HG02943 (cell line): ENCODE measurements at regions not wholly inside any gene's neighbourhood (a gene's known extent, or its start where the extent isn't known, plus 50 kb on each side); places are given as distances from the start of the nearest gene placed in this dataset.
"Not testable (repeated sequence)": the region's sequence is repeated elsewhere in the genome, so short reads cannot be mapped to it uniquely, and the experiment has no call there.

ENCODE experiments used
- ATAC-seq: cut with Tn5 transposase; IDR thresholded peaks from one replicate; pipeline ENCODE4 v1.9.1; 2021; ENCODE audit warnings: mild to moderate bottlenecking, low read depth, moderate library complexity; ENCODE audit not compliant: unreplicated experiment

DNA sequence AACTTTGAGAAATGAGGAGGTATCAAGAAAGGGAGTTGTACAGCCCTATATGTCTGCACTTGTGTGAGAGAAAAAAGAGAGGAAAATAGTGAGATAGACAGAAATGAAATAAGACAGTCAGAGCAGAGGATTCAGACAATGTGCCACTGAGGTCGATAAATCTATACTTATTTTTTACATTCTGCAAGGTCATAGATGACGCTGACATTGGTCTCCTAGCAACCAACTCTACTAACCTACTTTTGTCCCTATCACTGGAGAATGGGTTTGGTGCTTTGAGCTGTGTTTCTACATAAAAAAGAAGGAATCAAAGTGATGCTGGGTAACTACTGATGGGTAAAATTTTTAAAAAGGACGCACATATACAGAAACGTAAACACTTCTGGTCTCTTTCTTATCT lies 573.3 kb upstream of the RORB start:
- ATAC-seq, result no peak

DNA sequence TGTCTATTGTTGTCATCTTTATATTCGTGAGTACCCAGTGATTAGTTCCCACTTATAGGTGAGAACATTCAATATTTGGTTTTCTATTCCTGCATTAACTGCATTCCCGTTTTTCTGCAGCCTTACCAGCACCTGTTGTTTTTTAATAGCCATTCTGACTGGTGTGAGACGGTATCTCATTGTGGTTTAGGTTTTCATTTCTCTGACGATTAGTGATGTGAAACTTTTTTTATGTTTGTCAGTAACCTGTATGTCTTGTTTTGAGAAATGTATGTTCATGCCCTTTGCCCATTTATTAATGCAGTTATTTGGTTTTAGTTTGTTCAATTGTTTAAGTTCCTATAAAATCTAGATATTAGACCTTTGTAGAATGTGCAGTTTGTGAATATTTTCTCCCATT lies 546.0 kb upstream of the RORB start:
- ATAC-seq, result no peak

DNA sequence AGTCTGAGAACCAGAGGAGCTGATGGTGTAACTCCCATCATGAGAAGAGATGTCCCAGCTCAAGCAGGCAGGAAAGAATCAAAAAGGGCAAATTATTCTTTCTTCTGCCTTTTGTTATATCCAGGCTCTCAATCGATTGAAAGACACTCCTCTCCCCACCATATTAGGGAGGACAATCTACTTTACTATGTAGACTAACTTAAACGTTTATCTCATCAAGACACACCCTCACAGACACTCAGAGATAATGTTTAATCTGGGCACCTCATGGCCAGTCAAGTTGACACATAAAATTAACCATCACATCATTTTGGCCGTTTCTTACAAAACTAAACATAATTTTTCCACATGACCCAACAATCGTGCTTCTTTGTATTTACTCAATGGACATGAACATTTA lies 534.3 kb upstream of the RORB start:
- ATAC-seq, result no peak

DNA sequence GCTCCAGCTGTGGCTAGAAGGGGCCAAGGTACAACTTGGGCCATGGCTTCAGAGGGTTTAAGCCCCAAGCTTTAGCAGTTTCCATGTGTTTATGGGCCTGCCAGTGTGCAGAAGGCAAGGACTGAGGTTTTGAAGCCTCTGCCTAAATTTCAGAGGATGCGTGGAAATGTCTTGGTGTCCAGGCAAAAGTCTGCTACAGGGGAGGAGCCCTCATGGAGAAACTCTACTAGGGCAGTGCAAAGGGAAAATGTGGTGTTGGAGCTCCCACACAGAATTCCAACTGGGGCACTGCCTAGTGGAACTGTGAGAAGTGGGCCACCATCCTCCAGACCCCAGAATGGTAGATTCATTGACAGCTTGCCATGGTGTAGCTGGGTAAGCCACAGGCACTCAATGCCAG lies 527.2 kb upstream of the RORB start:
- ATAC-seq, result no peak

GRCh38 chr9:73976424-73976823 lies 520.7 kb upstream of the RORB start:
- ATAC-seq, result not testable (repeated sequence)

DNA sequence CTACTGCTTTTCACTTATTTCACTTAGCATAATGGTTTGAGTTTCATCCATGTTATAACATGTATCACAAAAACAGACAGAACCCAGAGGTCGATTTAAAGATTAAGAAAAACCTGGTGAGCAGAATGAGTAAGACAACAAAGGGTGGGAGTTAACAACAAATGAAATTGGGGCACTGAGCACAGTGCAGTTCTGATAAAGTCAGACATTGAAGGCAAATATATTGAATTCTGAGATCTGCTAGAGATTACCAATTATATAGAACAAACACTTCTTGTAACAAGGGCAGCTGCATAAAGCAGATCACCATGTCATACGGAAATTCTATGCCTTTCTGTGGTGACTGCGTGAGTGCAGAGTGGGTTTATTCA lies 517.3 kb upstream of the RORB start:
- no peak for ATAC-seq

- no peak for ATAC-seq
Measured at GRCh38 chr9:73980754-73981153, 516.4 kb upstream of the RORB start.

DNA sequence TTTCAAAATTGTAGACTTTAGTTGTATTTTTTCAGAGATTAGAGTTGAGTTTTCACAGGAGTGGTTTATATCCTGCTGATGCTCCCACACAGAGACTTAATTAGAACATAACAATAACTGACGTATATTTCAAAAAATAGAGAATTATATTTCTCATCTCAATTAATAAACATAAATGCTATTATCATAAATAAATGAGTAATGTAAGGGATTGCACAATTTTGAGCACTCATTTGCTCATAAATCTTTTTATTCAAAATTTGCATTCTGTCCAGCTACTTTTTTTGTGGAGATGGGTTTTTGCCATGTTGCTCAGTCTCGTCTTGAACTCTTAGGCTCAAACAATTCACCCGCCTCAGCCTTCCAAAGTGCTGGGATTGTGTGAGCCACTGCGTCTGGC lies 515.7 kb upstream of the RORB start:
- ATAC-seq, result no peak

DNA sequence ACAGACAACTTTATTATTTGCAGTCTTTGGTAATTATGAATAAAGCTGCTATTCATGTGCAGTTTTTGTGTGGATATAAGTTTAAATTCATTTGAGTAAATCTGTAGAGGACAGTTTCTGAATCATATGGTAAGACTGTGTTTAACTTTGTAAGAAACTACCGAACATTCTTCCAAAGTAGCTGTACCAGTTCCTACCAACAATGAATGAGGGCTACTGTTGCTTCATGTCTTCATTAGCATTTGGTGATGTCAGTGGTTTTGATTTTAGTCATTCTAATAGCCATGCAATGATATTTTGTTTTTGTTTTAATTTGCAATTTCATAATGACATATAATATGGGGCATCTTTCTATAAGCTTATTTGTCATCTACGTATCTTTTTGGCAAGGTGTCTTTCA lies 501.3 kb upstream of the RORB start:
- no peak for ATAC-seq

GRCh38 chr9:73996844-73997243 lies 500.3 kb upstream of the RORB start:
- ATAC-seq, result no peak

DNA sequence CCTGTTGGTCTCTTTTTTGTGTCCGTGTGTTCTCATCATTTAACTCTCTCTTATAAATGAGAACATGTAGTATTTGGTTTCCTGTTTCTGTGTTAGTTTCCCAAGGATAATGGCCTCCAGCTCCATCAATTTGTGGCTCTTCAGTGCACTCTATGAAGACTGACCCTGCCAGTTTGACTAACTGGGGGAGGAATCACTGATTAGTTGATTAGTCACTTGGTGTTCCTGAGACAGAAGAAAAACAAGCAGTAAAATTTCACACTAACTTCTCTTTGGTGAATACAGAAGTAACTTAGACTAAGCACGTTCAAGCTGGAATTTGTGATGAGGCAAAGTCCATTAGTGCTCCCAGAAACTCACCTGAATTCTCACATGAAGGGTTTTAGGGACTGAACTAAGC lies 495.8 kb upstream of the RORB start:
- ATAC-seq, result no peak

DNA sequence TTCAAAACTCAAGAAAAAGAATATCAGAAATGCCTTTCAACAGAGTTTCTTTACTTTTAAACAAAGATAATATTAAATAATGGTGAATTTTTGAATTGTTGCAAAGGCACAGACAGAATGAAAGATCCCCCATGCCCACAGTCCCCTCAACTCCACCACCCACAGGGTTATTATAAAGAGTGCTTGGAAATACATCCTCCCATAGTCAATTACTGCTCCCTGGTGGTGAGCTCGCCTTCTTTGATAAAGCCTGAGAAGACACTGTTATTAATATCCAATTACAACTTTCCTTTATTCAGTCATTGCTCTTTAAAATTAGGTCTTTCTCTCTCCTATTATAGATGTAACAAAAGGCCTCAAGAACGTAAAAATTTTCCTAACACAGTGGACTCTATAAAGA lies 490.2 kb upstream of the RORB start:
- no peak for ATAC-seq

DNA sequence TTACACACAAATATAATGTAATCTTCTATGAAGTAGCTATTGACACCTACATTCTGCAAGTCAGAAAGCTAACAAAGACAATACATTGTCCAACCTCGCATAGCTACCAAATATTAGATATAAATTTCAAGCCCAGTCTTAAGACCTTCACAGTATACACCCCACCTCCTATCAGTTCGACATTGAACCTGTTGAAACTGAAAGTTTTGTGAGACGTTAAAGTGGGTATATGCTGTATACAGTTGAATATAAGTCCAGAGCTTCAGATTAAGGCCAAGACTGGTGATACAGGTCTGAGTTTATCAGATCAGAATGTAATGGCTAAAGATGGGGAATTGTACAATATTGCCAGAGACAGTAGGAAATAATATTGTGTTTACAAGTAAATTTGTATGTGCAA lies 489.3 kb upstream of the RORB start:
- ATAC-seq, result no peak

DNA sequence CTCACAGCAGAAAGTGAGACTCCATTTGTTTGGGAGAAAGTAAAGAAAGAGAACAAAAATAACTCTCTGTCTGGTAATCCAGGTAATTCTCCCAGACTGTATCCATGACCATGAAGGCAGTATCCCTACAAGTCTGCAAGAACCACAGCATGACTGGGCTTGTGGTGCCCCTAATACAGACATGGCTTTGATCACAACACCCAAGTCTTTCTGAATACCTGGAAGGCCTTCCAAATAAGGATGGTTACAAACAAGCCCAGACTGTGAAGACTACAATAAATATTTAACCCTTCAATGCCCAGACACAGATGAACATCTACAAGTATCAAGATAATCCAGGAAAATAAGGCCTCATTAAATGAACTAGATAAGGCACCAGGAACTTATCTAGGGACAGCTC lies 481.1 kb upstream of the RORB start:
- ATAC-seq, result no peak

GRCh38 chr9:74025402-74025925 lies 471.7 kb upstream of the RORB start:
- no peak for ATAC-seq

DNA sequence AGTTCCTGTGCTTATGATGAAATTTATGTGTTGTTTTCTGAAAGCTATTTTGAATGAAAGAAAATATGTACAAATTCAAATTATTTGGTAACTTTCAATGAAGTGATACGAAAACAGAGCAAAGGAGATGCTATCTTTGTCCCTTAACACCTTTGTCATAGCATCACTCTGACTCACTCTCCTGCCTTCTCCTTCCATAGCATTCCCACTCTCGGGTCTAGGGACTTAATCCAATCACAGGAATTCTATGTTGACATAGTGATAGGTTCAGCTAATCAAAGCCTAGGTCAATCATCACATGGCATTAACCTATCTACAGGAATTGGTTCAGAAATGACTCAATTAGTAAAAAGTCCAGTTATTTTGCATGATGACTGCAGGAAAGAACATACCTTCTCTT lies 464.7 kb upstream of the RORB start:
- no peak for ATAC-seq

- no peak for ATAC-seq
Measured at GRCh38 chr9:74035786-74036185, 461.3 kb upstream of the RORB start.

- peak; percentile 64 for ATAC-seq
Measured at GRCh38 chr9:74036549-74037231, 460.4 kb upstream of the RORB start.

DNA sequence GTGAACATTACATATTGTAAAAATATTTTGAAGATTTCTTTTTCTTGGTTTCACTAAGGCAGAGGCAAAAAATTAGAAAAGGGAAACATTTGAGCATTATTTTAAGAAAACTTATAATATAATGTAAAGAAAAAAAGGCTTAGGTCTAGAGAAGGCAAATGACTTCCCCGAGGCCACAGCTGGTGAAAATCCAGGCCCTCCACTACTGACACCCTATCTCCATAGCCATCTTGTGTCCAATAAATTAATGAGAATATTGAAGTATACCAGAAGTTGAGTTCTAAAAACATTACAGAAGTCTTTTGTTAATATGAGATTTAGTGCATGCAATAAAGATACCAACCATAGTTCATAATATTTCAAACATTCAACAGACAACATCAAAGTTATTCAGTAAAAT lies 459.9 kb upstream of the RORB start:
- no peak for ATAC-seq

GRCh38 chr9:74041588-74041987 lies 455.5 kb upstream of the RORB start:
- no peak for ATAC-seq

DNA sequence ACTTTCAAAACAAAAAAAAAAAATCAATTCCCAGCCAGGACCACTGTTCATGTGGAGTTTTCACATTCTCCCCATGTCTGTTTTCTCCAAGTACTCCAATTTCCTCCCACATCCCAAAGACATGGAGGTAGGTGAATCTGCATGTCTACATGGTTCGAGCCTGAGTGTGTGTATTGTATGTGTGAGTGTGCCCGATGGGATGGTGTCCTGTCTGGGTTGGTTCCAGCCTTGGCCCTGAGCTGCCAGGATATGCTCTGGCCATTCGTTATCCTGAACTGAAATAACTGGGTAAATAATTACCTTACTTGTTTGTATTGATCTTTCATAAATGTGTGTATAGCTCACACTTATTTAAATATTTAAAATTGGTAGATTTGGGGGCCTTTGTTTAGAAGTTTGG lies 452.3 kb upstream of the RORB start:
- no peak for ATAC-seq

DNA sequence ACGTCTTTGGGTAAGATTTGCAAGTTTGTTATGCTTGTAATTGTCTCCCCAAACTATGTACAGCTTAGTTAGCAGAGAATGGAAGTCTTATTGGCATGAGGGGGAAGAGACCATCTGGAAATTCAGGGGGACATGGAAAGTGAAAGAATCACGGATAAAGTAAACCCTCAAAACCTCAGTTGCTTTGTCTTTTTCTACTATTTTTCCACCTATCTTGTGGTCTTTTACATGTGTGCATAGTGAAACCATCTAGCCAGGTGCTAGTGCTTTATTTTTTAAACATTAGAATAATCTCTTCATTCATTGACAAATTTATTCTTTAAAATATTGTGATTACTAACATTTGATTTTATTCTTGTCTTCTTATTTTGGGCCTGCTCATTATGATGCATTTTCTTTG lies 441.1 kb upstream of the RORB start:
- ATAC-seq, result no peak

- not testable (repeated sequence) for ATAC-seq
Measured at GRCh38 chr9:74057051-74057450, 440.1 kb upstream of the RORB start.
